Thyroid gland (tissue), 4 donors: ENCODE measurements at regions not wholly inside any gene's neighbourhood (a gene's known extent, or its start where the extent isn't known, plus 50 kb on each side); places are given as distances from the start of the nearest gene placed in this dataset.

Experiments used
- DNase-seq, 2 donors: peaks; one replicate each; pipeline ENCODE4 v3.0.0-alpha.2; 2019
- H3K27ac ChIP-seq, 3 donors: fragments of 200-600 bp; sonication (generic); 1 replicate in 2 of 3; 2 replicates in 1 of 3; pipeline ENCODE4 v1.5.1; 2016 to 2019; ENCODE audit warnings: mild to moderate bottlenecking in 1 of 3, moderate library complexity in 1 of 3
- H3K27me3 ChIP-seq: fragments of 200-600 bp; sonication (generic); one replicate; pipeline ENCODE4 v1.5.1; 2019
- H3K36me3 ChIP-seq, 2 donors: fragments of 200-600 bp; sonication (generic); one replicate each; pipeline ENCODE4 v1.5.1; 2016 to 2019
- H3K4me1 ChIP-seq, 2 donors: fragments of 200-600 bp; sonication (generic); one replicate each; pipeline ENCODE4 v1.5.1; 2017 to 2019
- H3K4me3 ChIP-seq, 3 donors: fragments of 200-600 bp; sonication (generic); replicated peaks in 1 of 3; 1 replicate in 2 of 3; 2 replicates in 1 of 3; pipeline ENCODE4 v1.5.1; 2016; ENCODE audit warnings: mild to moderate bottlenecking in 1 of 3
- H3K9me3 ChIP-seq: fragments of 200-600 bp; sonication (generic); one replicate; pipeline ENCODE4 v1.5.1; 2017
- POLR2A ChIP-seq, 2 donors: fragments of 450-650 bp; IDR thresholded peaks; one replicate each; pipeline ENCODE4 v1.6.1; 2017; ENCODE audit warnings: antibody characterized with exemption in 2 of 2, mild to moderate bottlenecking in 2 of 2, moderate library complexity in 1 of 2
- WGBS, 2 donors: methylation state at CpG; one replicate each; pipeline ENCODE4 v1.1.5; 2017; 5-methylcytosine and 5-hydroxymethylcytosine counted together
- intact Hi-C: fragments of 100-400 bp; cut with DNase I; formaldehyde crosslinking; loops from one replicate; pipeline ENCODE4 v1.15.1; 2023
- TF ChIP-seq, protein P1 (sequence below), 6 experiments: fragments of 200-600 bp in 3 of 6; fragments of 450-650 bp in 3 of 6; sonication (generic) in 3 of 6; IDR thresholded peaks; one replicate each; pipeline ENCODE4 v1.5.1; 2016 to 2019; ENCODE audit warnings: antibody characterized with exemption in 6 of 6, mild to moderate bottlenecking in 2 of 6, inconsistent platforms in 1 of 6, moderate library complexity in 1 of 6

DNA sequence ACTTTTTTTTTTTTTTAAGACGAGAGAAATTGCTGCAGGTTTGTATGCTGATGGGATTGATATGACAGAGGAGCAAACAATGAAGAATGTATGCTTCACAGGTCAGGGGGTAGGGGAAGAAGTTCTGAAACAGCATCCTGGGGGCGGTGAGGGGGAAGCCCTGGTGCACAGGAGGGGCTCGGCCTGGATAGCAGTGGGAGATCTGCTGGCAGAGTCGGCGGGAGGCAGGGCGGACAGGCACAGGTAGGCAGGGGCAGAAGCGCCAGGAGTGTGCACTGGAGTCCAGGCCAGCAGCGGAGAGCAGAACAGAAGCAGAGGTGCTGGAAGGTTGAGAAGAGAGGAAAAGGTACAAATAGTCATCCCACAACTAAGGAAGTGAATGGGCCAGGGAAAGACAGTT lies 175.4 kb downstream of the SNX10 start:
- 91 to 92% methylated on average over 8 of the region's 8 CpGs for WGBS, 2 donors
- Histone ChIP-seq H3K27ac (no peak overlapping the region), H3K27me3 (no peaks in the 10 kb centered on the region), H3K36me3 (no peaks in the 10 kb centered on the region), H3K4me3 (no peak overlapping the region), H3K9me3 (no peaks in the 10 kb centered on the region), H3K4me1 (no peaks in the 10 kb centered on the region)
- no peak for TF ChIP-seq POLR2A (IDR thresholded peaks at IDR 0.05)
- TF ChIP-seq, protein P1, sequence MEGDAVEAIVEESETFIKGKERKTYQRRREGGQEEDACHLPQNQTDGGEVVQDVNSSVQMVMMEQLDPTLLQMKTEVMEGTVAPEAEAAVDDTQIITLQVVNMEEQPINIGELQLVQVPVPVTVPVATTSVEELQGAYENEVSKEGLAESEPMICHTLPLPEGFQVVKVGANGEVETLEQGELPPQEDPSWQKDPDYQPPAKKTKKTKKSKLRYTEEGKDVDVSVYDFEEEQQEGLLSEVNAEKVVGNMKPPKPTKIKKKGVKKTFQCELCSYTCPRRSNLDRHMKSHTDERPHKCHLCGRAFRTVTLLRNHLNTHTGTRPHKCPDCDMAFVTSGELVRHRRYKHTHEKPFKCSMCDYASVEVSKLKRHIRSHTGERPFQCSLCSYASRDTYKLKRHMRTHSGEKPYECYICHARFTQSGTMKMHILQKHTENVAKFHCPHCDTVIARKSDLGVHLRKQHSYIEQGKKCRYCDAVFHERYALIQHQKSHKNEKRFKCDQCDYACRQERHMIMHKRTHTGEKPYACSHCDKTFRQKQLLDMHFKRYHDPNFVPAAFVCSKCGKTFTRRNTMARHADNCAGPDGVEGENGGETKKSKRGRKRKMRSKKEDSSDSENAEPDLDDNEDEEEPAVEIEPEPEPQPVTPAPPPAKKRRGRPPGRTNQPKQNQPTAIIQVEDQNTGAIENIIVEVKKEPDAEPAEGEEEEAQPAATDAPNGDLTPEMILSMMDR (IDR thresholded peaks at IDR 0.05): no peak
- DNase-seq: no peak
- intact Hi-C loops: no loop called here

DNA sequence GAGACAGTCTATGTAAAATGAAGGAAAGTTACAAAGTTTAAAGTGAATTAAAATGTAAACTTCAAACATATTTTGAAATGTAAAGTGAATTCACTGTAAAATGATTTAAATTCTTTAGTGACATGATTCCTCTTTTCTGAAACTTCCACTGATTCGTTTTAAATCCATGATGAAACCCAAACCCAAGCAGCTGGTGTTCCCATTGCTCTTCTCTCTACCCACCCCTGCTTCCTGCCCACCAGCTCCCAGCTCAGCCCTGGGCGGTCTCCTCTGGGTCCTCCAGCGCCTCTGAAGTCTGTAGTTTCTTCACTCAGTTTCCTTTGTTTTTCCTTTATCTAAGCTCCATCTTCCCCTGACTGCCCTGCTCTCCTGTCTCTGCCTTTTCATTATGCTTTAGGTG lies 175.9 kb downstream of the SNX10 start:
- H3K36me3 ChIP-seq: no peaks in the 10 kb centered on the region
- no peak overlapping the region for H3K4me3 ChIP-seq
- DNase-seq: no peak
- intact Hi-C loops: no loop called here
- no peaks in the 10 kb centered on the region for H3K4me1 ChIP-seq
- no peak for TF ChIP-seq POLR2A (IDR thresholded peaks at IDR 0.05)
- TF ChIP-seq, protein P1 (IDR thresholded peaks at IDR 0.05): no peak
- no peak overlapping the region for H3K27ac ChIP-seq
- 88 to 89% methylated on average over 3 of the region's 3 CpGs for WGBS, 2 donors
- H3K27me3 ChIP-seq: no peaks in the 10 kb centered on the region
- no peaks in the 10 kb centered on the region for H3K9me3 ChIP-seq

DNA sequence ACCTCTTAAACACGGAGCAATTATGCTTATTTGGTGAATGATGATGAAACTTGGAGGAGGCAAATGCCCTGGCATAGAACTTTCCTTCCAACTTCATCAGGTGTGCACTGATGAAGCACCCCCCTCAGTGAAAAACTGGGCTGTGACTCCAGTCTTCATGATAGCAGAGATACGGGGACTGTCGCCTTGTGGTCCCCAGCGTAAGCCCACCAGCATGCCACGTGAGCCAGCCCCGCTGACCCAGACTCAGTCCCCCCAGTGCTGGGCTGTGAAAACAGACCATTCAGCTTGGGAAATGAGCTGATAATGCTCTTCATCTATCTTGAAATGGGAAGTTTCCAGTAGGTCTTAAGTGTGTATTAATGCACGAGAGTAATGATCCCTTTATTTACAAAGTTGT lies 177.0 kb downstream of the SNX10 start:
- H3K36me3 ChIP-seq: no peaks in the 10 kb centered on the region
- WGBS, 2 donors: 85 to 94% methylated on average over 7 of the region's 7 CpGs
- DNase-seq: no peak

DNA sequence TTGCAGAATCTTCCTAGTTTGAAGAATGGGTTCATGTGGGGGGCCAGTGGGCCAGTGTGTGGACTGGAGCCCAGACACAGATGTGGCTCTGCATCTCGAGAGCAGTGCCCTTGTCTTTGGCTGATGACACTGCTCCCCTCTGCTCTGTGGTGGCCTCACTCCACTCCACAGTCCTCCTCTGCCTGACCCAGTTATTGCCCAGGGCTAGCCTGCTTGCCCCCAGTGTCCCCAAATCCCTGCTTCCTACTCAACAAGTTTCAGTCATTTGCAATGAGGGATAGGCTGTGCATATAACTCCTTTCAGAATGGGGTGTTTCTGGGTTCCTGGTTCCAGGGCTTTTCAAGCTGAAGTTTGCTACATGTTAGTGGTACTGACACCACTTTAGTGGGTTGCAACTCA lies 177.5 kb downstream of the SNX10 start:
- no peaks in the 10 kb centered on the region for H3K36me3 ChIP-seq
- no peak overlapping the region for H3K27ac ChIP-seq
- TF ChIP-seq, protein P1 (IDR thresholded peaks at IDR 0.05): no peak
- no peak for TF ChIP-seq POLR2A (IDR thresholded peaks at IDR 0.05)
- intact Hi-C loops: no loop called here
- no peaks in the 10 kb centered on the region for H3K9me3 ChIP-seq
- no peak overlapping the region for H3K4me3 ChIP-seq
- H3K4me1 ChIP-seq: no peaks in the 10 kb centered on the region
- 91 to 100% methylated on average over 1 of the region's 1 CpG for WGBS, 2 donors
- no peaks in the 10 kb centered on the region for H3K27me3 ChIP-seq
- DNase-seq: no peak

More for the DNA sequence above, 177.0 kb downstream of the SNX10 start:
- H3K9me3 ChIP-seq: no peaks in the 10 kb centered on the region
- H3K27ac ChIP-seq: no peak overlapping the region
- no peaks in the 10 kb centered on the region for H3K4me1 ChIP-seq
- TF ChIP-seq, protein P1 (IDR thresholded peaks at IDR 0.05): no peak
- no peak for TF ChIP-seq POLR2A (IDR thresholded peaks at IDR 0.05)
- H3K4me3 ChIP-seq: no peak overlapping the region
- intact Hi-C loops: no loop called here
- no peaks in the 10 kb centered on the region for H3K27me3 ChIP-seq

DNA sequence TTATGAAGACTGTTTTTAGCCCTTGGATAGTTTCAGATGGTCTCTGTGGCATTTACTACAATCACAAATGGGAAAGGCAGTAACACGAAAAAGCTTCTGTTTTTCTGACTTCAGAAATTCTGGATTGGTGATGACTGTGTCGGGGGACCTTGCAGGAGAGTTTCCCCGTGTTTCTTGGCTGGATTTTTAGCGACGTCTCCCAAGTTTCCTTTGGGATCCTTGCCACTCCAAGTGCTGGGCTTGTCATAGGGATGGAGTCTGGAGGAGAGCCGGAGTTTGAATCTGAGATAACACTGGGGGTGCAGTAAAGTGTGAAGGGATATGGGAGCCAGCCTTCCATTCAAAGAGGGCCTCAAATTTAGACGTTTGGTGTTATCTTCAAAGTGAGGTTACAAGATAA lies 179.0 kb downstream of the SNX10 start:
- Histone ChIP-seq H3K4me1 (no peaks in the 10 kb centered on the region), H3K27me3 (no peaks in the 10 kb centered on the region), H3K36me3 (no peaks in the 10 kb centered on the region), H3K4me3 (no peak overlapping the region), H3K9me3 (no peaks in the 10 kb centered on the region), H3K27ac (no peak overlapping the region)
- intact Hi-C loops: no loop called here
- TF ChIP-seq, protein P1 (IDR thresholded peaks at IDR 0.05): no peak
- no peak for TF ChIP-seq POLR2A (IDR thresholded peaks at IDR 0.05)
- no peak for DNase-seq
- 71 to 73% methylated on average over 7 of the region's 7 CpGs for whole genome bisulfite sequencing, 2 donors
